GM18499 (cell line): ENCODE measurements at regions not wholly inside any gene's neighbourhood (a gene's known extent, or its start where the extent isn't known, plus 50 kb on each side); places are given as distances from the start of the nearest gene placed in this dataset.

ENCODE experiments used
- ATAC-seq: cut with Tn5 transposase; IDR thresholded peaks from one replicate; pipeline ENCODE4 v1.9.1; 2021; ENCODE audit warnings: moderate number of reproducible peaks; ENCODE audit not compliant: insufficient read depth, unreplicated experiment

- no peak for ATAC-seq
Observed at GRCh38 chr13:106110241-106110855, 425.1 kb downstream of the EFNB2 start.

GRCh38 chr13:106109391-106109791 is 426.1 kb downstream of the EFNB2 start:
- no peak for ATAC-seq

GRCh38 chr13:106108346-106108745 is 427.1 kb downstream of the EFNB2 start:
- ATAC-seq = no peak

- no peak for ATAC-seq
Observed at GRCh38 chr13:106107061-106107460, 428.4 kb downstream of the EFNB2 start.

GRCh38 chr13:106105153-106105552 is 430.3 kb downstream of the EFNB2 start:
- ATAC-seq = no peak

GRCh38 chr13:106104281-106104901 is 431.1 kb downstream of the EFNB2 start:
- ATAC-seq = no peak

- ATAC-seq = no peak
Observed at GRCh38 chr13:106103779-106104178, 431.7 kb downstream of the EFNB2 start.

GRCh38 chr13:106102786-106103185 is 432.7 kb downstream of the EFNB2 start:
- no peak for ATAC-seq

GRCh38 chr13:106101201-106101600 is 434.3 kb downstream of the EFNB2 start:
- no peak for ATAC-seq

GRCh38 chr13:106100171-106100919 is 435.1 kb downstream of the EFNB2 start:
- no peak for ATAC-seq

- no peak for ATAC-seq
Observed at GRCh38 chr13:106099765-106100164, 435.7 kb downstream of the EFNB2 start.

- no peak for ATAC-seq
Observed at GRCh38 chr13:106098778-106099177, 436.7 kb downstream of the EFNB2 start.

GRCh38 chr13:106096661-106097092 is 438.8 kb downstream of the EFNB2 start:
- no peak for ATAC-seq

- ATAC-seq = no peak
Observed at GRCh38 chr13:106095919-106096318, 439.5 kb downstream of the EFNB2 start.

GRCh38 chr13:106095406-106095805 is 440.1 kb downstream of the EFNB2 start:
- ATAC-seq = no peak

- ATAC-seq = no peak
Observed at GRCh38 chr13:106090001-106090400, 445.5 kb downstream of the EFNB2 start.

- ATAC-seq = no peak
Observed at GRCh38 chr13:106089261-106089980, 446.0 kb downstream of the EFNB2 start.

- ATAC-seq = no peak
Observed at GRCh38 chr13:106088085-106088484, 447.4 kb downstream of the EFNB2 start.

- no peak for ATAC-seq
Observed at GRCh38 chr13:106087201-106087600, 448.3 kb downstream of the EFNB2 start.

- ATAC-seq = peak; percentile 58
Observed at GRCh38 chr13:106083620-106084350, 451.7 kb downstream of the EFNB2 start.
